ENCODE measurements at regions not wholly inside any gene's neighbourhood (a gene's known extent, or its start where the extent isn't known, plus 50 kb on each side); places are given as distances from the start of the nearest gene placed in this dataset.

- 73 to 76% methylated on average over 4 of the region's 4 CpGs for WGBS, 2 donors
- intact Hi-C loops (cut with DNase I), result no loop called here
Measured at GRCh38 chr5:4561403-4561802, 578.7 kb upstream of the ADAMTS16 start.

GRCh38 chr5:4563400-4563799 is 576.7 kb upstream of the ADAMTS16 start:
- ATAC-seq (ENCODE audit: low FRiP score) (no peak), DNase-seq (no peak)
- no peaks in the 10 kb centered on the region for H3K27me3 ChIP-seq (ENCODE audit: control insufficient read depth in 1 of 2, insufficient read depth in 2 of 2, low read length in 1 of 2)
- no peaks in the 10 kb centered on the region for H3K36me3 ChIP-seq (ENCODE audit: control insufficient read depth in 1 of 2, insufficient read depth in 2 of 2, low read length in 1 of 2)
- H3K4me1 ChIP-seq (ENCODE audit: control insufficient read depth in 1 of 2, insufficient read depth in 2 of 2, low read length in 2 of 2), result no peaks in the 10 kb centered on the region
- H3K27ac ChIP-seq (ENCODE audit: low read depth in 1 of 2, low read length in 2 of 2), result no peak overlapping the region
- H3K4me3 ChIP-seq (ENCODE audit: low read length in 2 of 2), result no peak overlapping the region
- WGBS, 2 donors, result 52 to 59% methylated on average over 4 of the region's 4 CpGs
- peaks cover 4% of the 10 kb centered on the region for H3K9me3 ChIP-seq (ENCODE audit: control insufficient read depth, low read length)
- intact Hi-C loops (cut with DNase I), result no loop called here

More at GRCh38 chr5:4561403-4561802, 578.7 kb upstream of the ADAMTS16 start:
- Histone ChIP-seq H3K9me3 (ENCODE audit: control insufficient read depth, low read length) (peaks cover 4% of the 10 kb centered on the region), H3K27ac (ENCODE audit: low read depth in 1 of 2, low read length in 2 of 2) (no peak overlapping the region), H3K4me1 (ENCODE audit: control insufficient read depth in 1 of 2, insufficient read depth in 2 of 2, low read length in 2 of 2) (no peaks in the 10 kb centered on the region), H3K36me3 (ENCODE audit: control insufficient read depth in 1 of 2, insufficient read depth in 2 of 2, low read length in 1 of 2) (no peaks in the 10 kb centered on the region), H3K4me3 (ENCODE audit: low read length in 2 of 2) (no peak overlapping the region), H3K27me3 (ENCODE audit: control insufficient read depth in 1 of 2, insufficient read depth in 2 of 2, low read length in 1 of 2) (no peaks in the 10 kb centered on the region)
- DNase-seq (no peak), ATAC-seq (ENCODE audit: low FRiP score) (no peak)

GRCh38 chr5:4570047-4570995 is 569.8 kb upstream of the ADAMTS16 start:
- 67 to 80% methylated on average over 5 of the region's 5 CpGs for WGBS, 2 donors

GRCh38 chr5:4571248-4571948 is 568.7 kb upstream of the ADAMTS16 start:
- ATAC-seq (ENCODE audit: low FRiP score), result no peak
- no peaks in the 10 kb centered on the region for H3K4me1 ChIP-seq (ENCODE audit: control insufficient read depth in 1 of 2, insufficient read depth in 2 of 2, low read length in 2 of 2)
- H3K9me3 ChIP-seq (ENCODE audit: control insufficient read depth, low read length), result no peaks in the 10 kb centered on the region
- no peaks in the 10 kb centered on the region for H3K36me3 ChIP-seq (ENCODE audit: control insufficient read depth in 1 of 2, insufficient read depth in 2 of 2, low read length in 1 of 2)
- DNase-seq, result no peak
- no peak overlapping the region for H3K27ac ChIP-seq (ENCODE audit: low read depth in 1 of 2, low read length in 2 of 2)
- intact Hi-C loops (cut with DNase I), result no loop called here
- WGBS, 2 donors, result 76 to 80% methylated on average over 7 of the region's 7 CpGs
- H3K27me3 ChIP-seq (ENCODE audit: control insufficient read depth in 1 of 2, insufficient read depth in 2 of 2, low read length in 1 of 2), result no peaks in the 10 kb centered on the region
- H3K4me3 ChIP-seq (ENCODE audit: low read length in 2 of 2), result no peak overlapping the region

More at GRCh38 chr5:4570047-4570995, 569.8 kb upstream of the ADAMTS16 start:
- H3K27ac ChIP-seq (ENCODE audit: low read depth in 1 of 2, low read length in 2 of 2), result no peak overlapping the region
- no peaks in the 10 kb centered on the region for H3K27me3 ChIP-seq (ENCODE audit: control insufficient read depth in 1 of 2, insufficient read depth in 2 of 2, low read length in 1 of 2)
- no peak for ATAC-seq (ENCODE audit: low FRiP score)
- intact Hi-C loops (cut with DNase I), result no loop called here
- no peaks in the 10 kb centered on the region for H3K36me3 ChIP-seq (ENCODE audit: control insufficient read depth in 1 of 2, insufficient read depth in 2 of 2, low read length in 1 of 2)
- no peak for DNase-seq
- no peaks in the 10 kb centered on the region for H3K9me3 ChIP-seq (ENCODE audit: control insufficient read depth, low read length)
- H3K4me1 ChIP-seq (ENCODE audit: control insufficient read depth in 1 of 2, insufficient read depth in 2 of 2, low read length in 2 of 2), result no peaks in the 10 kb centered on the region
- H3K4me3 ChIP-seq (ENCODE audit: low read length in 2 of 2), result no peak overlapping the region

GRCh38 chr5:4572311-4573100 is 567.6 kb upstream of the ADAMTS16 start:
- 71 to 75% methylated on average over 6 of the region's 6 CpGs for WGBS, 2 donors
- no peak for ATAC-seq (ENCODE audit: low FRiP score)

GRCh38 chr5:4575608-4576007 is 564.5 kb upstream of the ADAMTS16 start:
- H3K27ac ChIP-seq (ENCODE audit: low read depth in 1 of 2, low read length in 2 of 2), result no peak overlapping the region
- ATAC-seq (ENCODE audit: low FRiP score) (no peak), DNase-seq (no peak)
- intact Hi-C loops (cut with DNase I), result no loop called here
- H3K36me3 ChIP-seq (ENCODE audit: control insufficient read depth in 1 of 2, insufficient read depth in 2 of 2, low read length in 1 of 2), result no peaks in the 10 kb centered on the region
- no peaks in the 10 kb centered on the region for H3K27me3 ChIP-seq (ENCODE audit: control insufficient read depth in 1 of 2, insufficient read depth in 2 of 2, low read length in 1 of 2)
- H3K4me1 ChIP-seq (ENCODE audit: control insufficient read depth in 1 of 2, insufficient read depth in 2 of 2, low read length in 2 of 2), result no peaks in the 10 kb centered on the region
- H3K4me3 ChIP-seq (ENCODE audit: low read length in 2 of 2), result no peak overlapping the region
- no peaks in the 10 kb centered on the region for H3K9me3 ChIP-seq (ENCODE audit: control insufficient read depth, low read length)
- 19 to 35% methylated on average over 4 of the region's 4 CpGs for WGBS, 2 donors

More at GRCh38 chr5:4572311-4573100, 567.6 kb upstream of the ADAMTS16 start:
- Histone ChIP-seq H3K27me3 (ENCODE audit: control insufficient read depth in 1 of 2, insufficient read depth in 2 of 2, low read length in 1 of 2) (no peaks in the 10 kb centered on the region), H3K27ac (ENCODE audit: low read depth in 1 of 2, low read length in 2 of 2) (no peak overlapping the region), H3K9me3 (ENCODE audit: control insufficient read depth, low read length) (no peaks in the 10 kb centered on the region), H3K4me1 (ENCODE audit: control insufficient read depth in 1 of 2, insufficient read depth in 2 of 2, low read length in 2 of 2) (no peaks in the 10 kb centered on the region), H3K36me3 (ENCODE audit: control insufficient read depth in 1 of 2, insufficient read depth in 2 of 2, low read length in 1 of 2) (no peaks in the 10 kb centered on the region), H3K4me3 (ENCODE audit: low read length in 2 of 2) (no peak overlapping the region)
- intact Hi-C loops (cut with DNase I), result no loop called here
- no peak for DNase-seq

- Histone ChIP-seq H3K27me3 (ENCODE audit: control insufficient read depth in 1 of 2, insufficient read depth in 2 of 2, low read length in 1 of 2) (no peaks in the 10 kb centered on the region), H3K9me3 (ENCODE audit: control insufficient read depth, low read length) (no peaks in the 10 kb centered on the region), H3K4me3 (ENCODE audit: low read length in 2 of 2) (no peak overlapping the region), H3K36me3 (ENCODE audit: control insufficient read depth in 1 of 2, insufficient read depth in 2 of 2, low read length in 1 of 2) (no peaks in the 10 kb centered on the region), H3K4me1 (ENCODE audit: control insufficient read depth in 1 of 2, insufficient read depth in 2 of 2, low read length in 2 of 2) (no peaks in the 10 kb centered on the region), H3K27ac (ENCODE audit: low read depth in 1 of 2, low read length in 2 of 2) (no peak overlapping the region)
- DNase-seq (no peak), ATAC-seq (ENCODE audit: low FRiP score) (no peak)
- intact Hi-C loops (cut with DNase I), result no loop called here
- WGBS, 2 donors, result 7 to 9% methylated on average over 4 of the region's 4 CpGs
Measured at GRCh38 chr5:4576161-4576748, 563.9 kb upstream of the ADAMTS16 start.

GRCh38 chr5:4576908-4577307 is 563.2 kb upstream of the ADAMTS16 start:
- Histone ChIP-seq H3K27me3 (ENCODE audit: control insufficient read depth in 1 of 2, insufficient read depth in 2 of 2, low read length in 1 of 2) (no peaks in the 10 kb centered on the region), H3K4me3 (ENCODE audit: low read length in 2 of 2) (no peak overlapping the region), H3K36me3 (ENCODE audit: control insufficient read depth in 1 of 2, insufficient read depth in 2 of 2, low read length in 1 of 2) (no peaks in the 10 kb centered on the region), H3K27ac (ENCODE audit: low read depth in 1 of 2, low read length in 2 of 2) (no peak overlapping the region), H3K4me1 (ENCODE audit: control insufficient read depth in 1 of 2, insufficient read depth in 2 of 2, low read length in 2 of 2) (no peaks in the 10 kb centered on the region), H3K9me3 (ENCODE audit: control insufficient read depth, low read length) (no peaks in the 10 kb centered on the region)
- DNase-seq, result no peak
- 56 to 62% methylated on average over 14 of the region's 14 CpGs for WGBS, 2 donors
- intact Hi-C loops (cut with DNase I), result no loop called here
- ATAC-seq (ENCODE audit: low FRiP score), result no peak
